ENCODE measurements at regions not wholly inside any gene's neighbourhood (a gene's known extent, or its start where the extent isn't known, plus 50 kb on each side); places are given as distances from the start of the nearest gene placed in this dataset.

DNA sequence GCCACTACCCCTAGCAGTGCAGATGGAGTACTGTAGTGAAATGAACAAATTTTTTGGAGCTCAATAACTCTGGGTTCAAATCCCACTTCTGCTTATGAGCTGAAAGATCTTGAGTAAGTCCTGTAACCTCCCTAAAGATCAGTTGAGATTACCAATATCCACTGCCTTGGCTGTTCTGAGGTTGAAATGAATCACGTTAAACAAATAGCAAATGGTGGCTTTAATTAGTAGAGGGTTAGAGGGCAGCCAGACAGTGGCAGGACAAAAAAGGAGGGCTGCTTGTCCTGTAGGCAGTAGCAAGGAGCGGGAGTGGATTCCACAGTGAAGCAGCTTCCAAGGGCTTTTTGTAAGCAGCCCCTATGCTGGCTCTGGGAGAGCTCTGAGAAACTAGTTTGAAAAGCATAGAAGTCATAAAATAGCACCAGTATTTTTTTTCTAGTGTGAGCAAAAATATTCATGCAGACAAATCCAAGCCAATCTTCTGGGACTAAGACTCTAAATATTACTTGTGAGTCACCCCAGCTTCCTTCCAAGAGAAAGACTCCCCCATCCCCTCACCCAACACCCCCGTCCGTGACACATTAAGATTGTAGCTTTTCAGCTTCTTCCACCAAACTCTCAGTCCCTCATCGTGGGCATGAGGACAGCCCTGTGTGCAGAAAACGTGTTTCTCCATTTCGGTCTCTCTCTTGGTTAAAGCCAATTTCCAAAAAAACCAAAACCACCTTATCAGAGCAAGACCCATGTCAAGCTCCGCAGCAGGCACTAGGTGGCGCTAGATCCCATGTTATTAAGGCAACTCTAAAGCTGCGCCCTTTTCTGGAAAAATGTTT is 123.5 kb upstream of the LGALSL start:
- Mint-ChIP-seq H3K4me3 (ENCODE audit: unreplicated experiment) (peak overlapping the region; percentile 68), H3K27me3 (ENCODE audit: unreplicated experiment) (no peaks in the 10 kb centered on the region), H3K36me3 (ENCODE audit: unreplicated experiment) (no peaks in the 10 kb centered on the region), H3K4me1 (ENCODE audit: unreplicated experiment) (peaks cover 23% of the 10 kb centered on the region), H3K27ac (ENCODE audit: unreplicated experiment) (peak overlapping the region; percentile 63), H3K9me3 (ENCODE audit: unreplicated experiment) (no peaks in the 10 kb centered on the region)
- TF ChIP-seq, protein P1, sequence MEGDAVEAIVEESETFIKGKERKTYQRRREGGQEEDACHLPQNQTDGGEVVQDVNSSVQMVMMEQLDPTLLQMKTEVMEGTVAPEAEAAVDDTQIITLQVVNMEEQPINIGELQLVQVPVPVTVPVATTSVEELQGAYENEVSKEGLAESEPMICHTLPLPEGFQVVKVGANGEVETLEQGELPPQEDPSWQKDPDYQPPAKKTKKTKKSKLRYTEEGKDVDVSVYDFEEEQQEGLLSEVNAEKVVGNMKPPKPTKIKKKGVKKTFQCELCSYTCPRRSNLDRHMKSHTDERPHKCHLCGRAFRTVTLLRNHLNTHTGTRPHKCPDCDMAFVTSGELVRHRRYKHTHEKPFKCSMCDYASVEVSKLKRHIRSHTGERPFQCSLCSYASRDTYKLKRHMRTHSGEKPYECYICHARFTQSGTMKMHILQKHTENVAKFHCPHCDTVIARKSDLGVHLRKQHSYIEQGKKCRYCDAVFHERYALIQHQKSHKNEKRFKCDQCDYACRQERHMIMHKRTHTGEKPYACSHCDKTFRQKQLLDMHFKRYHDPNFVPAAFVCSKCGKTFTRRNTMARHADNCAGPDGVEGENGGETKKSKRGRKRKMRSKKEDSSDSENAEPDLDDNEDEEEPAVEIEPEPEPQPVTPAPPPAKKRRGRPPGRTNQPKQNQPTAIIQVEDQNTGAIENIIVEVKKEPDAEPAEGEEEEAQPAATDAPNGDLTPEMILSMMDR (IDR thresholded peaks at IDR 0.05), result peak; percentile 95
- peak; percentile 91 for DNase-seq (ENCODE audit: extremely low spot score, unreplicated experiment)

DNA sequence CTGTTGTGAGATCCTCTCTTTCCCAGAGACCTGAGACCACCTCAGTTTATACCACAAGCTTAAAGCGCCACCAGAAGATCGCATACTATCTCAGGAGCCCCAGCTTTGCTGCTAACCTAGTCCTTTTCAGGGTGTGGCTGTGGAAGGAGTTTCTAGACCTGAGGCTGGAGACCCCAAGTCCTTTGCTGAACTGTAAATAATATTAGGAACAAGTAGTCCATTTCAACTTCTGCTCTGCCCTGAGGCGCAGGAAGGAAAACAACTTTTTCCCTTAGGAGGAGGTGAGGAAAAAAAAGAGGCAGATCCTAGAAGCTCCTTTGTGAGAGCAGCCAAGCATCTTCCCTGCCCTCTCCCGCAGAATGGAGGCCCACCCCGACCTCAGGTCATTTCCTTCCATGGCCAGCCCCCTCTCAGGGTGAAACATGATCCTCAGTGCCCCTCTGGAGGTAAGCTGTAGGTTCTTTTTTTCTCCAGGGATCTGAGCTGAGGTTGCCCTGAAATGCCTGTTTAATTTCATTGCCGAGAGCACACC is 122.8 kb upstream of the LGALSL start:
- H3K27ac Mint-ChIP-seq (ENCODE audit: unreplicated experiment), result no peak overlapping the region
- H3K4me1 Mint-ChIP-seq (ENCODE audit: unreplicated experiment), result peaks cover 23% of the 10 kb centered on the region
- no peak overlapping the region for H3K4me3 Mint-ChIP-seq (ENCODE audit: unreplicated experiment)

DNA sequence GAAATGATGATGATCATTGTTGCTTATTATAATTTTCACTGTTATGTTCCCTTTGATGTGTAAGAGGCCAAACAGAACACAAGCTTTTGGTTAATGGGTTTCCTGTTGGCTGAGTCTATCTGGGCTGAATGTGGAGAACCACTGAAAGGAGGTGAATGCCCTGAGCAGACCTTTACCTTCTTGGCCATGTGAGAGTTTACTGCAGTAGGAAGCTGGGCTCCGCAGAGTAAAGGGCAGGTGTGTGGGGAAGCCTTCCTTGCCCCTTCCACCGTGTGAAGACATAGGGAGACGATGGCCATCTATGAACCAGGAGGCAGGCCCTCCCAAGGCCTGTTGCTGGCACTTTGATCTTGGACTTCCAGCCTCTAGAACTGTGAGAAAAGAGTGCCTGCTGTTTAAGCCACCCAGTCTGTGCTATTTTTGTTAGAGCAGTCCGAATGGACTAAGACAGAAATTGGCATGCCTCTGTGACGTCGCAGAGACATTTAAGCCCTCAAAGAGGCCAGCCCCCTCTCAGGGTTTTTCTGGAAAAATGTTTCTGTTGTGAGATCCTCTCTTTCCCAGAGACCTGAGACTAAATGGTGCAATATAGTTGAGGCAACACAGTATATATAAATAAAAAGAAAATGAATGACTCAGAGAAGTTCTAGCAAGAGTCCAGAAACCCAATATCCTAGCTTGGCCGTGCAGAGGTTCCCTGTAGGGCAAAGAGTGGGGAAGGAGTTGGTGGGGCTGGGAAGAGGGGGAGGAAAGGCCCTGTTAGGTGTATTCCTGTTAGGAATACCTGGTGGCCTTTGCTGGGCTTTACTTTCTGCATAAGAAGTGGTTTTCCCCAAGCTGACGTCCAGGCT is 121.9 kb upstream of the LGALSL start:
- no peak overlapping the region for H3K27ac Mint-ChIP-seq (ENCODE audit: unreplicated experiment)
- H3K4me3 Mint-ChIP-seq (ENCODE audit: unreplicated experiment), result no peak overlapping the region
- DNase-seq (ENCODE audit: extremely low spot score, unreplicated experiment), result no peak
- H3K9me3 Mint-ChIP-seq (ENCODE audit: unreplicated experiment), result peaks cover 6% of the 10 kb centered on the region
- H3K36me3 Mint-ChIP-seq (ENCODE audit: unreplicated experiment), result no peaks in the 10 kb centered on the region
- H3K27me3 Mint-ChIP-seq (ENCODE audit: unreplicated experiment), result no peaks in the 10 kb centered on the region
- TF ChIP-seq, protein P1 (IDR thresholded peaks at IDR 0.05), result no peak
- H3K4me1 Mint-ChIP-seq (ENCODE audit: unreplicated experiment), result peaks cover 23% of the 10 kb centered on the region

More for the DNA sequence above, 122.8 kb upstream of the LGALSL start:
- Mint-ChIP-seq H3K27me3 (ENCODE audit: unreplicated experiment) (no peaks in the 10 kb centered on the region), H3K9me3 (ENCODE audit: unreplicated experiment) (peaks cover 1% of the 10 kb centered on the region), H3K36me3 (ENCODE audit: unreplicated experiment) (no peaks in the 10 kb centered on the region)
- no peak for DNase-seq (ENCODE audit: extremely low spot score, unreplicated experiment)
- TF ChIP-seq, protein P1 (IDR thresholded peaks at IDR 0.05), result no peak

DNA sequence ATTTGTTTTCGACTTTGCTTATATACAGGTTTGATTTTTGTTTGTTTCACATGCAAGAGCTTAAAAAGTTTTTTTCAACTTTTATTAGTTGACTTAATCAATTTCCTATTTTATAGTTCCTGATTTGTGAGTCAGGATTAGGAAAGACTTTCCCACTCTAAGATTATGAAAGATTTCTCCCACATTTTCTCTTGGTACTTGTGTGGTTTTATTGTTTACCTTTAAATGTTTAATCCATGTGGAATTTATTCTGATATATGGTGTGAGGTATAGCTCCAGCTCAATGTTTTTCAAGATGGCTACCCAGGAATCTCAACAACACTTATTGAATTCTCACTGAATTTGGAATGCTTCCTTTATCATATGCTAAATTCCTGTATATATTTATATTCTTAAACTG is 117.8 kb upstream of the LGALSL start:
- Mint-ChIP-seq H3K4me3 (ENCODE audit: unreplicated experiment) (no peak overlapping the region), H3K36me3 (ENCODE audit: unreplicated experiment) (no peaks in the 10 kb centered on the region), H3K27ac (ENCODE audit: unreplicated experiment) (no peak overlapping the region), H3K27me3 (ENCODE audit: unreplicated experiment) (peaks cover 8% of the 10 kb centered on the region), H3K4me1 (ENCODE audit: unreplicated experiment) (peaks cover 18% of the 10 kb centered on the region), H3K9me3 (ENCODE audit: unreplicated experiment) (peaks cover 6% of the 10 kb centered on the region)
- TF ChIP-seq, protein P1 (IDR thresholded peaks at IDR 0.05), result no peak
- DNase-seq (ENCODE audit: extremely low spot score, unreplicated experiment), result no peak

DNA sequence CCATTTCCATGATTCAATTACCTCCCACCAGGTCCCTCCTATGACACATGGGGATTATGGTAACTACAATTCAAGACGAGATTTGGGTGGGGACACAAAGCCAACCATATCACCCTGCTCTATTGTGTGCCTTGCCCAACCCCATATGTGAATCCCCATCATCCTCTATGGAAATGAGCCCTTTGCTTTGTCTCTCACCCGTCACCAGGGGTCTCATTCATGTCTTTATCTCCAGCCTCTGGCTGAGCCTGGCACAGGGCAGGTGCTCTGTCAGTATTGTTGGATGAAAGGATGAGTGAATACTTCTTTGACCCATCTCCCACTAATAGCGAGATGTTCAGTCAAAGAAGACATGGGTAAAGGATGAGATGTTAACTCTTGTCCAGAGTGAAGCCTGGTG is 116.6 kb upstream of the LGALSL start:
- no peak overlapping the region for H3K4me3 Mint-ChIP-seq (ENCODE audit: unreplicated experiment)
- TF ChIP-seq, protein P1 (IDR thresholded peaks at IDR 0.05), result no peak
- no peak for DNase-seq (ENCODE audit: extremely low spot score, unreplicated experiment)
- H3K4me1 Mint-ChIP-seq (ENCODE audit: unreplicated experiment), result peaks cover 12% of the 10 kb centered on the region
- no peak overlapping the region for H3K27ac Mint-ChIP-seq (ENCODE audit: unreplicated experiment)
- peaks cover 8% of the 10 kb centered on the region for H3K27me3 Mint-ChIP-seq (ENCODE audit: unreplicated experiment)
- H3K9me3 Mint-ChIP-seq (ENCODE audit: unreplicated experiment), result peaks cover 6% of the 10 kb centered on the region
- no peaks in the 10 kb centered on the region for H3K36me3 Mint-ChIP-seq (ENCODE audit: unreplicated experiment)
